IMR-90 (cell line): ENCODE measurements at regions not wholly inside any gene's neighbourhood (a gene's known extent, or its start where the extent isn't known, plus 50 kb on each side); places are given as distances from the start of the nearest gene placed in this dataset.

Experiments
- ATAC-seq: fragments of 200-7000 bp; cut with Tn5 transposase; 2 replicates; pipeline ENCODE4 v1.9.1; 2020; ENCODE audit warnings: low read depth, mild to moderate bottlenecking, moderate library complexity
- BruUV-seq: library from RNA; stranded (reverse); fragments of 400-500 nt; replicated peaks from 2 replicates; lab custom pipeline; 2021; lab: Mats Ljungman, UMichigan
- CTCF ChIA-PET: fragments of 300-600 bp; formaldehyde crosslinking; extraction: SDS; loops from one replicate; lab custom pipeline; 2021; ENCODE audit warnings: antibody characterized with exemption; lab: Yijun Ruan, JAX
- POLR2A ChIA-PET: fragments of 300-600 bp; sonication (Branson Sonifier 250); formaldehyde crosslinking; loops from one replicate; lab custom pipeline; 2022; ENCODE audit warnings: antibody characterized with exemption; ENCODE audit not compliant: unreplicated experiment; lab: Charles Lee
- DNase-seq: peaks from one replicate; pipeline ENCODE4 v3.0.0; 2013
- H2AFZ ChIP-seq: replicated peaks from 2 replicates; pipeline ENCODE3; 2013; ENCODE audit warnings: low read length, mild to moderate bottlenecking; ENCODE audit not compliant: poor library complexity
- H2AK5ac ChIP-seq: 2 replicates; pipeline ENCODE4 v1.6.1; 2013; ENCODE audit warnings: low read depth, low read length, inconsistent platforms
- H2AK9ac ChIP-seq: replicated peaks from 2 replicates; pipeline ENCODE3; 2013; ENCODE audit warnings: mild to moderate bottlenecking, low read depth, low read length, moderate library complexity; ENCODE audit not compliant: poor library complexity
- H2BK120ac ChIP-seq: 2 replicates; pipeline ENCODE4 v1.6.1; 2013; ENCODE audit warnings: low read depth, low read length, inconsistent platforms
- H2BK15ac ChIP-seq: 3 replicates; pipeline ENCODE4 v1.6.1; 2013; ENCODE audit warnings: low read depth, low read length, inconsistent platforms
- H2BK20ac ChIP-seq: 2 replicates; pipeline ENCODE4 v1.6.1; 2013; ENCODE audit warnings: low read depth, mild to moderate bottlenecking, inconsistent platforms, low read length, moderate library complexity
- H2BK5ac ChIP-seq: 2 replicates; pipeline ENCODE4 v1.6.1; 2013; ENCODE audit warnings: mild to moderate bottlenecking, low read depth, low read length, inconsistent platforms; ENCODE audit not compliant: poor library complexity, severe bottlenecking
- H3K14ac ChIP-seq: replicated peaks from 2 replicates; pipeline ENCODE4 v1.6.1; 2013; ENCODE audit warnings: low read depth, low read length, inconsistent platforms
- H3K18ac ChIP-seq: 2 replicates; pipeline ENCODE4 v1.6.1; 2013; ENCODE audit warnings: low read depth, low read length, control low read depth
- H3K23ac ChIP-seq: 2 replicates; pipeline ENCODE4 v1.6.1; 2013; ENCODE audit warnings: low read depth, low read length, inconsistent platforms
- H3K27ac ChIP-seq: 2 replicates; pipeline ENCODE4 v1.5.1; 2013; ENCODE audit warnings: mild to moderate bottlenecking, control low read depth, low read length; ENCODE audit not compliant: insufficient read depth
- H3K27me3 ChIP-seq: 2 replicates; pipeline ENCODE4 v1.6.1; 2013; ENCODE audit warnings: low read length; ENCODE audit not compliant: control insufficient read depth, insufficient read depth
- H3K36me3 ChIP-seq: 2 replicates; pipeline ENCODE4 v1.6.1; 2013; ENCODE audit warnings: low read length, mixed read lengths; ENCODE audit not compliant: control insufficient read depth, insufficient read depth
- H3K4ac ChIP-seq: 2 replicates; pipeline ENCODE4 v1.6.1; 2013; ENCODE audit warnings: low read depth, low read length, inconsistent platforms
- H3K4me1 ChIP-seq: 2 replicates; pipeline ENCODE4 v1.6.1; 2013; ENCODE audit warnings: low read length, mixed read lengths; ENCODE audit not compliant: control insufficient read depth, insufficient read depth
- H3K4me2 ChIP-seq: 2 replicates; pipeline ENCODE4 v1.6.1; 2013; ENCODE audit warnings: low read depth, mild to moderate bottlenecking, control low read depth, low read length, moderate library complexity
- H3K4me3 ChIP-seq: 2 replicates; pipeline ENCODE4 v1.5.1; 2013; ENCODE audit warnings: low read depth, mild to moderate bottlenecking, control low read depth, low read length, moderate library complexity; ENCODE audit not compliant: insufficient read depth
- H3K56ac ChIP-seq: 2 replicates; pipeline ENCODE4 v1.6.1; 2013; ENCODE audit warnings: low read length, inconsistent platforms; ENCODE audit not compliant: insufficient read depth; ENCODE audit errors: extremely low read depth
- H3K79me1 ChIP-seq, 2 experiments: 2 replicates each; pipeline ENCODE4 v1.6.1; 2013; ENCODE audit warnings: low read length in 2 of 2, inconsistent platforms in 1 of 2, low read depth in 1 of 2
- H3K9ac ChIP-seq: 2 replicates; pipeline ENCODE4 v1.6.1; 2013; ENCODE audit warnings: low read depth, low read length, control low read depth
- H3K9me1 ChIP-seq: 2 replicates; pipeline ENCODE4 v1.6.1; 2013; ENCODE audit warnings: low read length, inconsistent platforms; ENCODE audit not compliant: insufficient read depth
- H3K9me3 ChIP-seq: 2 replicates; pipeline ENCODE4 v1.6.1; 2013; ENCODE audit warnings: low read length; ENCODE audit not compliant: control insufficient read depth, insufficient read depth
- H4K20me1 ChIP-seq: 2 replicates; pipeline ENCODE4 v1.6.1; 2013; ENCODE audit warnings: low read length, inconsistent platforms; ENCODE audit not compliant: insufficient read depth
- H4K5ac ChIP-seq: 2 replicates; pipeline ENCODE4 v1.6.1; 2013; ENCODE audit warnings: mild to moderate bottlenecking, low read depth, low read length, control low read depth
- H4K8ac ChIP-seq, 2 experiments: 2 replicates each; pipeline ENCODE4 v1.6.1; 2013; ENCODE audit warnings: low read depth in 2 of 2, low read length in 2 of 2, control low read depth in 1 of 2, inconsistent platforms in 1 of 2
- H4K91ac ChIP-seq: 2 replicates; pipeline ENCODE4 v1.6.1; 2013; ENCODE audit warnings: low read depth, low read length, inconsistent platforms; ENCODE audit not compliant: insufficient read depth
- BHLHE40 ChIP-seq: fragments of 150-350 bp; IDR thresholded peaks from 2 replicates; pipeline ENCODE4 v1.6.1; 2016; ENCODE audit warnings: mild to moderate bottlenecking, low read depth, low read length
- CEBPB ChIP-seq: IDR thresholded peaks from 2 replicates; pipeline ENCODE4 v1.6.1; 2012; ENCODE audit warnings: low read depth, low read length, improper control_type of control experiment
- CHD1 ChIP-seq: IDR thresholded peaks from 2 replicates; pipeline ENCODE4 v1.6.1; 2012; ENCODE audit warnings: low read depth, low read length, improper control_type of control experiment
- CTCF ChIP-seq: conservative IDR thresholded peaks from 2 replicates; pipeline ENCODE4 v1.5.1; 2012; ENCODE audit warnings: mild to moderate bottlenecking, low read depth, low read length, improper control_type of control experiment
- ELK1 ChIP-seq: fragments of 150-350 bp; IDR thresholded peaks from 2 replicates; pipeline ENCODE4 v1.6.1; 2016; ENCODE audit warnings: low read depth, mild to moderate bottlenecking, low read length, moderate library complexity, borderline replicate concordance
- FOS ChIP-seq: fragments of 150-350 bp; IDR thresholded peaks from 2 replicates; pipeline ENCODE4 v1.6.1; 2016; ENCODE audit warnings: low read depth, low read length
- MAFK ChIP-seq: IDR thresholded peaks from 2 replicates; pipeline ENCODE4 v1.6.1; 2012; ENCODE audit warnings: low read depth, low read length, improper control_type of control experiment
- MAZ ChIP-seq: IDR thresholded peaks from 2 replicates; pipeline ENCODE4 v1.6.1; 2012; ENCODE audit warnings: low read depth, mild to moderate bottlenecking, low read length, improper control_type of control experiment, moderate library complexity, borderline replicate concordance
- MXI1 ChIP-seq: IDR thresholded peaks from 2 replicates; pipeline ENCODE4 v1.6.1; 2012; ENCODE audit warnings: low read depth, mild to moderate bottlenecking, low read length, moderate library complexity, borderline replicate concordance
- NFE2L2 ChIP-seq: fragments of 150-350 bp; IDR thresholded peaks from 2 replicates; pipeline ENCODE4 v1.6.1; 2016; ENCODE audit warnings: low read depth, mild to moderate bottlenecking, low read length
- POLR2A ChIP-seq: IDR thresholded peaks from 2 replicates; pipeline ENCODE4 v1.6.1; 2012; ENCODE audit warnings: mild to moderate bottlenecking, low read depth, low read length
- RAD21 ChIP-seq: IDR thresholded peaks from 2 replicates; pipeline ENCODE4 v1.6.1; 2012; ENCODE audit warnings: low read length, improper control_type of control experiment
- RCOR1 ChIP-seq: IDR thresholded peaks from 2 replicates; pipeline ENCODE4 v1.6.1; 2012; ENCODE audit warnings: mild to moderate bottlenecking, low read length, improper control_type of control experiment; ENCODE audit not compliant: insufficient replicate concordance
- RFX5 ChIP-seq: IDR thresholded peaks from 2 replicates; pipeline ENCODE4 v1.8.0; 2012; ENCODE audit warnings: low read depth, mild to moderate bottlenecking, low read length, moderate library complexity
- SMC3 ChIP-seq: fragments of 150-350 bp; IDR thresholded peaks from 2 replicates; pipeline ENCODE4 v1.6.1; 2016; ENCODE audit warnings: low read depth, mild to moderate bottlenecking, antibody characterized with exemption, low read length, moderate library complexity
- USF2 ChIP-seq: fragments of 150-350 bp; IDR thresholded peaks from 2 replicates; pipeline ENCODE4 v1.6.1; 2017; ENCODE audit warnings: mild to moderate bottlenecking, antibody characterized with exemption, low read length, low read depth
- WGBS, 2 experiments: methylation state at CpG; one replicate each; pipeline versions ENCODE4 v1.1.5 to v1.1.7; 2013; ENCODE audit warnings: missing lambda C conversion rate in 2 of 2; ENCODE audit not compliant: insufficient read length in 1 of 2; ENCODE audit errors: extremely low coverage in 2 of 2; 5-methylcytosine and 5-hydroxymethylcytosine counted together
- dilution Hi-C: fragments of 300-500 bp; cut with HindIII; formaldehyde crosslinking; loops from one replicate; pipeline ENCODE4 v1.14.3; 2018; ENCODE audit warnings: low sequenced_read_pairs; ENCODE audit not compliant: unreplicated experiment
- in situ Hi-C: fragments of 300-500 bp; cut with MboI; formaldehyde crosslinking; loops from 3 replicates; pipeline ENCODE4 v1.14.3; 2019; ENCODE audit warnings: low sequenced_read_pairs, inconsistent platforms, mixed read lengths
- intact Hi-C: fragments of 100-400 bp; cut with micrococcal nuclease; formaldehyde crosslinking; loops from 2 replicates; pipeline ENCODE4 v1.10.0; 2022

GRCh38 chr9:117839862-117840261 is 135.7 kb downstream of the TLR4 start:
- no peak overlapping the region for H2AFZ ChIP-seq
- WGBS, 2 experiments = no CpG with 5 or more reads among the region's 2 CpGs
- H3K4ac ChIP-seq = no peak overlapping the region
- DNase-seq (no peak), ATAC-seq (no peak)
- no peak overlapping the region for H3K23ac ChIP-seq
- H2BK5ac ChIP-seq = no peak overlapping the region
- no peak overlapping the region for H3K14ac ChIP-seq
- TF ChIP-seq CHD1 (no peak), MXI1 (no peak), FOS (no peak), RFX5 (no peak), POLR2A (no peak), USF2 (no peak), ELK1 (no peak), MAFK (no peak), SMC3 (no peak), RAD21 (no peak), CEBPB (no peak), MAZ (no peak), NFE2L2 (no peak), CTCF (no peak), BHLHE40 (no peak), RCOR1 (no peak)
- BruUV-seq = no TSS peak
- no peak overlapping the region for H2BK20ac ChIP-seq
- no peaks in the 10 kb centered on the region for H3K9me1 ChIP-seq
- dilution Hi-C loops (no loop called here), in situ Hi-C loops (no loop called here), intact Hi-C loops (no loop called here)
- H3K36me3 ChIP-seq = no peaks in the 10 kb centered on the region
- no peak overlapping the region for H3K9ac ChIP-seq
- ChIA-PET POLR2A (no interaction called here), CTCF (no interaction called here)
- no peak overlapping the region for H4K8ac ChIP-seq
- no peak overlapping the region for H2AK5ac ChIP-seq
- H4K5ac ChIP-seq = no peak overlapping the region
- H2BK120ac ChIP-seq = no peak overlapping the region
- no peak overlapping the region for H3K4me2 ChIP-seq
- no peak overlapping the region for H2BK15ac ChIP-seq
- H4K20me1 ChIP-seq = no peaks in the 10 kb centered on the region
- H3K79me1 ChIP-seq = no peaks in the 10 kb centered on the region
- H3K4me3 ChIP-seq = no peak overlapping the region
- no peak overlapping the region for H3K18ac ChIP-seq
- H2AK9ac ChIP-seq = no peak overlapping the region
- H3K56ac ChIP-seq = no peak overlapping the region
- H3K9me3 ChIP-seq = peaks cover 6% of the 10 kb centered on the region
- no peaks in the 10 kb centered on the region for H3K4me1 ChIP-seq
- H3K27me3 ChIP-seq = no peaks in the 10 kb centered on the region
- H3K27ac ChIP-seq = no peak overlapping the region
- H4K91ac ChIP-seq = no peak overlapping the region
